ENCODE measurements at regions not wholly inside any gene's neighbourhood (a gene's known extent, or its start where the extent isn't known, plus 50 kb on each side); places are given as distances from the start of the nearest gene placed in this dataset.

DNA sequence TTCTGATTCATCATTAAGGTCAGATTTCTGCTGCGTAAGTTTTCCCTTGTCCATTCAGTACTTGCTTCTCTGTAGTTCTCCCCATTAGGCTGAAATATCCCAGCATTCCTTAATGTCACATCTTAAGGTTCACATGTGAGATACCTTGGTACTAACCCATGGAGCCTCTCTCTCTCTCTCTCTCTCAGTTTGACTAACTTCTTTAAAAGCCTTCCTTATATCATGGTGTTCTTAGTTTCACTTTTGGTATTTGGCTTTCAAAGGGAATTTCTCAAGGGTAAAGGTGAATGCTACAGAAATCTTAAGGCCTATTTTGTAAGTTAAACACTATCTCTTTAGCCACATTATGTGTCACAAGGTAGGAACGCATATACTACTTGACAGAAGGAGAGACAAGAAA lies 427.3 kb upstream of the ZNF717 start:
- no peak for TF ChIP-seq CTCF (IDR thresholded peaks at IDR 0.05)
- Histone ChIP-seq H3K4me3 (no peak overlapping the region), H3K36me3 (no peaks in the 10 kb centered on the region), H3K27me3 (no peaks in the 10 kb centered on the region), H3K4me1 (no peaks in the 10 kb centered on the region), H3K9me3 (peaks cover 0 to 11% of the 10 kb centered on the region in 2 donors), H3K27ac (no peak overlapping the region)
- no peak for DNase-seq (ENCODE audit: low spot score)

GRCh38 chr3:76222201-76222600 lies 436.9 kb upstream of the ZNF717 start:
- TF ChIP-seq CTCF (IDR thresholded peaks at IDR 0.05): no peak
- H3K27me3 ChIP-seq: no peaks in the 10 kb centered on the region
- H3K4me3 ChIP-seq: no peak overlapping the region
- H3K27ac ChIP-seq: no peak overlapping the region
- H3K4me1 ChIP-seq: no peaks in the 10 kb centered on the region
- no peak for DNase-seq (ENCODE audit: low spot score)
- no peaks in the 10 kb centered on the region for H3K9me3 ChIP-seq
- H3K36me3 ChIP-seq: no peaks in the 10 kb centered on the region

GRCh38 chr3:76231258-76231657 lies 445.9 kb upstream of the ZNF717 start:
- H3K4me3 ChIP-seq: no peak overlapping the region
- H3K4me1 ChIP-seq: no peaks in the 10 kb centered on the region

GRCh38 chr3:76242886-76243753 lies 457.8 kb upstream of the ZNF717 start:
- Histone ChIP-seq H3K9me3 (no peaks in the 10 kb centered on the region), H3K4me3 (no peak overlapping the region), H3K36me3 (no peaks in the 10 kb centered on the region), H3K4me1 (no peaks in the 10 kb centered on the region), H3K27me3 (no peaks in the 10 kb centered on the region), H3K27ac (no peak overlapping the region)
- no peak for TF ChIP-seq CTCF (IDR thresholded peaks at IDR 0.05)
- DNase-seq (ENCODE audit: low spot score): no peak

More at GRCh38 chr3:76231258-76231657, 445.9 kb upstream of the ZNF717 start:
- H3K36me3 ChIP-seq: no peaks in the 10 kb centered on the region
- H3K27ac ChIP-seq: no peak overlapping the region
- H3K9me3 ChIP-seq: no peaks in the 10 kb centered on the region
- H3K27me3 ChIP-seq: no peaks in the 10 kb centered on the region
- no peak for TF ChIP-seq CTCF (IDR thresholded peaks at IDR 0.05)
- DNase-seq (ENCODE audit: low spot score): no peak

GRCh38 chr3:76245073-76245472 lies 459.7 kb upstream of the ZNF717 start:
- Histone ChIP-seq H3K27ac (no peak overlapping the region), H3K9me3 (no peaks in the 10 kb centered on the region), H3K27me3 (no peaks in the 10 kb centered on the region), H3K36me3 (no peaks in the 10 kb centered on the region), H3K4me1 (no peaks in the 10 kb centered on the region), H3K4me3 (no peak overlapping the region)
- no peak for DNase-seq (ENCODE audit: low spot score)
- TF ChIP-seq CTCF (IDR thresholded peaks at IDR 0.05): no peak

- no peaks in the 10 kb centered on the region for H3K27me3 ChIP-seq
- no peaks in the 10 kb centered on the region for H3K4me1 ChIP-seq
- DNase-seq (ENCODE audit: low spot score): no peak
- no peak overlapping the region for H3K4me3 ChIP-seq
- no peaks in the 10 kb centered on the region for H3K36me3 ChIP-seq
- no peak for TF ChIP-seq CTCF (IDR thresholded peaks at IDR 0.05)
- no peak overlapping the region for H3K27ac ChIP-seq
- no peaks in the 10 kb centered on the region for H3K9me3 ChIP-seq
These were observed 460.3 kb upstream of the ZNF717 start for GRCh38 chr3:76245622-76246021.
